HEK293 (cell line): ENCODE measurements at regions not wholly inside any gene's neighbourhood (a gene's known extent, or its start where the extent isn't known, plus 50 kb on each side); places are given as distances from the start of the nearest gene placed in this dataset.

Experiments
- CTCF ChIA-PET: fragments of 350-600 bp; formaldehyde crosslinking; extraction: SDS; loops from one replicate; lab custom pipeline; 2021; ENCODE audit warnings: antibody characterized with exemption; lab: Yijun Ruan, JAX
- POLR2A ChIA-PET: fragments of 300-600 bp; formaldehyde crosslinking; extraction: SDS; loops from one replicate; lab custom pipeline; 2020; ENCODE audit warnings: antibody characterized with exemption, inconsistent platforms; lab: Yijun Ruan, JAX
- H3K27ac ChIP-seq: fragments of 200-500 bp; sonication (Bioruptor generic); 2 replicates; pipeline ENCODE4 v1.5.1; 2014; ENCODE audit warnings: low read depth, low read length, control low read depth, inconsistent platforms; ENCODE audit errors: extremely low read depth
- H3K36me3 ChIP-seq, 2 experiments: fragments of 200-500 bp in 1 of 2; sonication (Bioruptor generic) in 1 of 2; 1 replicate in 1 of 2; 2 replicates in 1 of 2; pipeline ENCODE4 v1.5.1; 2014 to 2017; ENCODE audit warnings: inconsistent platforms in 2 of 2, low read length in 2 of 2; ENCODE audit not compliant: control insufficient read depth in 2 of 2, insufficient read depth in 1 of 2
- H3K4me1 ChIP-seq: fragments of 200-500 bp; sonication (Bioruptor generic); 2 replicates; pipeline ENCODE4 v1.5.1; 2014; ENCODE audit warnings: mild to moderate bottlenecking, low read length, inconsistent platforms; ENCODE audit not compliant: control insufficient read depth, insufficient read depth
- H3K4me3 ChIP-seq: 2 replicates; pipeline ENCODE4 v1.5.1; 2011; ENCODE audit warnings: low read depth, mild to moderate bottlenecking, control low read depth, low read length, moderate library complexity
- H3K9me3 ChIP-seq: fragments of 200-500 bp; sonication (Bioruptor generic); 2 replicates; pipeline ENCODE4 v1.5.1; 2014; ENCODE audit warnings: low read depth, low read length, inconsistent platforms; ENCODE audit not compliant: control insufficient read depth, insufficient read depth
- BCL11B ChIP-seq: fragments of 450-650 bp; formaldehyde crosslinking; IDR thresholded peaks from 2 replicates; pipeline ENCODE4 v1.5.1; 2016; ENCODE audit warnings: low read depth, missing biosample characterization, missing genetic modification characterization
- ELK4 ChIP-seq: IDR thresholded peaks from 2 replicates; pipeline ENCODE4 v1.6.1; 2011; ENCODE audit warnings: mild to moderate bottlenecking, low read depth, low read length, borderline replicate concordance
- GLIS2 ChIP-seq: fragments of 450-650 bp; formaldehyde crosslinking; IDR thresholded peaks from 2 replicates; pipeline ENCODE4 v1.5.1; 2016; ENCODE audit warnings: missing biosample characterization, missing genetic modification characterization
- KLF10 ChIP-seq: fragments of 450-650 bp; IDR thresholded peaks from 2 replicates; pipeline ENCODE4 v1.5.1; 2018; ENCODE audit warnings: missing biosample characterization, mild to moderate bottlenecking, missing genetic modification characterization
- KLF7 ChIP-seq: fragments of 450-650 bp; formaldehyde crosslinking; IDR thresholded peaks from 2 replicates; pipeline ENCODE4 v1.5.1; 2016; ENCODE audit warnings: missing biosample characterization, missing genetic modification characterization, borderline replicate concordance
- MYNN ChIP-seq: fragments of 450-650 bp; formaldehyde crosslinking; IDR thresholded peaks from 2 replicates; pipeline ENCODE4 v1.5.1; 2016; ENCODE audit warnings: missing biosample characterization, missing genetic modification characterization, borderline replicate concordance
- MZF1 ChIP-seq: fragments of 450-650 bp; formaldehyde crosslinking; IDR thresholded peaks from 2 replicates; pipeline ENCODE4 v1.5.1; 2017; ENCODE audit warnings: missing biosample characterization, missing genetic modification characterization, borderline replicate concordance
- OSR2 ChIP-seq: fragments of 450-650 bp; formaldehyde crosslinking; IDR thresholded peaks from 2 replicates; pipeline ENCODE4 v1.5.1; 2016; ENCODE audit warnings: missing biosample characterization, missing genetic modification characterization
- TSHZ1 ChIP-seq: fragments of 450-650 bp; formaldehyde crosslinking; IDR thresholded peaks from 2 replicates; pipeline ENCODE4 v1.5.1; 2016; ENCODE audit warnings: missing biosample characterization, missing genetic modification characterization, borderline replicate concordance
- WT1 ChIP-seq: fragments of 450-650 bp; formaldehyde crosslinking; IDR thresholded peaks from 2 replicates; pipeline ENCODE4 v1.5.1; 2016; ENCODE audit warnings: missing biosample characterization, missing genetic modification characterization
- ZBTB11 ChIP-seq: fragments of 450-650 bp; formaldehyde crosslinking; conservative IDR thresholded peaks from 2 replicates; pipeline ENCODE4 v1.5.1; 2016; ENCODE audit warnings: low read depth, missing biosample characterization, missing genetic modification characterization
- ZBTB21 ChIP-seq: fragments of 450-650 bp; formaldehyde crosslinking; IDR thresholded peaks from 2 replicates; pipeline ENCODE4 v1.5.1; 2017; ENCODE audit warnings: missing biosample characterization, missing genetic modification characterization
- ZBTB48 ChIP-seq: fragments of 450-650 bp; formaldehyde crosslinking; IDR thresholded peaks from 2 replicates; pipeline ENCODE4 v1.5.1; 2016; ENCODE audit warnings: missing biosample characterization, missing genetic modification characterization
- ZFHX2 ChIP-seq: fragments of 450-650 bp; formaldehyde crosslinking; conservative IDR thresholded peaks from 2 replicates; pipeline ENCODE4 v1.5.1; 2016; ENCODE audit warnings: missing biosample characterization, missing genetic modification characterization
- ZNF146 ChIP-seq: fragments of 450-650 bp; formaldehyde crosslinking; IDR thresholded peaks from 2 replicates; pipeline ENCODE4 v1.5.1; 2016; ENCODE audit warnings: missing biosample characterization, missing genetic modification characterization
- ZNF18 ChIP-seq: fragments of 450-650 bp; formaldehyde crosslinking; IDR thresholded peaks from 2 replicates; pipeline ENCODE4 v1.5.1; 2016; ENCODE audit warnings: missing biosample characterization, missing genetic modification characterization
- ZNF24 ChIP-seq: fragments of 450-650 bp; formaldehyde crosslinking; IDR thresholded peaks from 2 replicates; pipeline ENCODE4 v1.5.1; 2016; ENCODE audit warnings: missing biosample characterization, missing genetic modification characterization
- ZNF311 ChIP-seq: fragments of 450-650 bp; formaldehyde crosslinking; IDR thresholded peaks from 2 replicates; pipeline ENCODE4 v1.5.1; 2017; ENCODE audit warnings: missing biosample characterization, missing genetic modification characterization, borderline replicate concordance
- ZNF324 ChIP-seq: fragments of 450-650 bp; formaldehyde crosslinking; IDR thresholded peaks from 2 replicates; pipeline ENCODE4 v1.5.1; 2016; ENCODE audit warnings: missing biosample characterization, missing genetic modification characterization
- ZNF335 ChIP-seq: fragments of 450-650 bp; formaldehyde crosslinking; conservative IDR thresholded peaks from 2 replicates; pipeline ENCODE4 v1.5.1; 2016; ENCODE audit warnings: missing biosample characterization, missing genetic modification characterization
- ZNF394 ChIP-seq: fragments of 450-650 bp; formaldehyde crosslinking; IDR thresholded peaks from 2 replicates; pipeline ENCODE4 v1.5.1; 2016; ENCODE audit warnings: missing biosample characterization, missing genetic modification characterization, mild to moderate bottlenecking, moderate library complexity, borderline replicate concordance
- ZNF416 ChIP-seq: fragments of 450-650 bp; formaldehyde crosslinking; IDR thresholded peaks from 2 replicates; pipeline ENCODE4 v1.5.1; 2016; ENCODE audit warnings: missing biosample characterization, missing genetic modification characterization
- ZNF501 ChIP-seq: fragments of 450-650 bp; formaldehyde crosslinking; IDR thresholded peaks from 2 replicates; pipeline ENCODE4 v1.5.1; 2016; ENCODE audit warnings: missing biosample characterization, missing genetic modification characterization
- ZNF623 ChIP-seq: fragments of 450-650 bp; formaldehyde crosslinking; IDR thresholded peaks from 2 replicates; pipeline ENCODE4 v1.5.1; 2016; ENCODE audit warnings: missing biosample characterization, missing genetic modification characterization

- H3K36me3 ChIP-seq: no peaks in the 10 kb centered on the region
- TF ChIP-seq ZNF18 (tag by site-specific recombination) (no peak), WT1 (tag by site-specific recombination) (no peak), ZNF146 (no peak), MYNN (tag by site-specific recombination) (no peak), ZNF335 (tag by site-specific recombination) (no peak), ZNF324 (tag by site-specific recombination) (no peak), BCL11B (tag by site-specific recombination) (no peak), ZBTB48 (tag by site-specific recombination) (no peak), ZBTB11 (tag by site-specific recombination) (no peak), ZNF416 (tag by site-specific recombination) (no peak), ZNF311 (tag by site-specific recombination) (no peak), ZNF623 (tag by site-specific recombination) (no peak), OSR2 (tag by site-specific recombination) (no peak), TSHZ1 (no peak), KLF10 (no peak), MZF1 (tag by site-specific recombination) (no peak), ZNF394 (tag by site-specific recombination) (no peak), ZBTB21 (tag by site-specific recombination) (no peak), ZFHX2 (tag by site-specific recombination) (no peak)
Observed at GRCh38 chr1:88104236-88104635, 579.8 kb upstream of the PKN2 start.

GRCh38 chr1:88104886-88105285 lies 579.2 kb upstream of the PKN2 start:
- ChIA-PET POLR2A (no interaction called here), CTCF (no interaction called here)
- H3K4me1 ChIP-seq: no peaks in the 10 kb centered on the region
- no peak overlapping the region for H3K27ac ChIP-seq
- H3K4me3 ChIP-seq: no peak overlapping the region
- H3K9me3 ChIP-seq: no peaks in the 10 kb centered on the region
- no peaks in the 10 kb centered on the region for H3K36me3 ChIP-seq
- TF ChIP-seq ZNF24 (no peak), ZNF501 (no peak), KLF7 (no peak), ELK4 (no peak), GLIS2 (tag by site-specific recombination) (no peak)

More at GRCh38 chr1:88104236-88104635, 579.8 kb upstream of the PKN2 start:
- Histone ChIP-seq H3K27ac (no peak overlapping the region), H3K4me3 (no peak overlapping the region), H3K4me1 (no peaks in the 10 kb centered on the region), H3K9me3 (no peaks in the 10 kb centered on the region)
- ChIA-PET POLR2A (no interaction called here), CTCF (no interaction called here)
